ENCODE measurements at regions not wholly inside any gene's neighbourhood (a gene's known extent, or its start where the extent isn't known, plus 50 kb on each side); places are given as distances from the start of the nearest gene placed in this dataset.

DNA sequence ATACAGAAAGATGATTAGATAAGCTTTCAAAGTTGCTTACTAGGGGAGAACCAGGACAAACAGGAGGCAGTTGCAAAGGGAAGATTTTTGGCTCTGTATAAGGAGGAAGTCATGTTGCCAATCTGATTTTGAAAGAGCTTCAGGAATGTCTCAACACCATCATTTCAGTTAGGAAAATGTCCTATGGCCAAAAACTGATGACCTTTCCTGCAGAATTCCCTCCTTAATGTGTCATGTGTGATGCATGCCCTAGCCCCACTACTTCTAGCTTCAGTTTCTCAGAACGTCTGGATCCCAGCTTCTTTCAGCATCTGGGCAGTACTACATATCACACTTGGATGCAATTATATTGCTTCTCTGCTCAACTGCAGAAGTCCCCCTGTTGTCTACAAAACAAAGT is 211.5 kb upstream of the NREP start:
- Histone ChIP-seq H2AFZ (ENCODE audit: low read length) (no peak overlapping the region), H3K4me2 (ENCODE audit: low read depth, low read length) (no peak overlapping the region), H3K27ac (ENCODE audit: low read length) (no peak overlapping the region), H3K27me3 (replicated peaks; ENCODE audit: insufficient read depth, low read length) (no peaks in the 10 kb centered on the region), H3K4me3 (ENCODE audit: low read length) (no peak overlapping the region), H4K20me1 (ENCODE audit: insufficient read depth, low read length) (no peaks in the 10 kb centered on the region), H3K9ac (ENCODE audit: low read length) (no peak overlapping the region), H3K36me3 (replicated peaks; ENCODE audit: insufficient read depth, low read length) (no peaks in the 10 kb centered on the region), H3F3A (ENCODE audit: insufficient read depth, low read length) (no peaks in the 10 kb centered on the region), H3K9me2 (replicated peaks; ENCODE audit: insufficient read depth, low read length) (no peaks in the 10 kb centered on the region), H3K9me3 (replicated peaks; ENCODE audit: insufficient read depth, low read length) (no peaks in the 10 kb centered on the region), H3K79me2 (ENCODE audit: low read length) (no peaks in the 10 kb centered on the region), H3K4me1 (ENCODE audit: low read length) (no peaks in the 10 kb centered on the region)
- DNase-seq: no peak
- TF ChIP-seq, protein P1, sequence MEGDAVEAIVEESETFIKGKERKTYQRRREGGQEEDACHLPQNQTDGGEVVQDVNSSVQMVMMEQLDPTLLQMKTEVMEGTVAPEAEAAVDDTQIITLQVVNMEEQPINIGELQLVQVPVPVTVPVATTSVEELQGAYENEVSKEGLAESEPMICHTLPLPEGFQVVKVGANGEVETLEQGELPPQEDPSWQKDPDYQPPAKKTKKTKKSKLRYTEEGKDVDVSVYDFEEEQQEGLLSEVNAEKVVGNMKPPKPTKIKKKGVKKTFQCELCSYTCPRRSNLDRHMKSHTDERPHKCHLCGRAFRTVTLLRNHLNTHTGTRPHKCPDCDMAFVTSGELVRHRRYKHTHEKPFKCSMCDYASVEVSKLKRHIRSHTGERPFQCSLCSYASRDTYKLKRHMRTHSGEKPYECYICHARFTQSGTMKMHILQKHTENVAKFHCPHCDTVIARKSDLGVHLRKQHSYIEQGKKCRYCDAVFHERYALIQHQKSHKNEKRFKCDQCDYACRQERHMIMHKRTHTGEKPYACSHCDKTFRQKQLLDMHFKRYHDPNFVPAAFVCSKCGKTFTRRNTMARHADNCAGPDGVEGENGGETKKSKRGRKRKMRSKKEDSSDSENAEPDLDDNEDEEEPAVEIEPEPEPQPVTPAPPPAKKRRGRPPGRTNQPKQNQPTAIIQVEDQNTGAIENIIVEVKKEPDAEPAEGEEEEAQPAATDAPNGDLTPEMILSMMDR (IDR thresholded peaks at IDR 0.05; ENCODE audit: low read length): no peak
- TF ChIP-seq EZH2phosphoT487 (IDR thresholded peaks at IDR 0.05; ENCODE audit: low read length): no peak
- no peak for TF ChIP-seq EZH2 (optimal IDR thresholded peaks at IDR 0.05; ENCODE audit: low read depth, low read length)

DNA sequence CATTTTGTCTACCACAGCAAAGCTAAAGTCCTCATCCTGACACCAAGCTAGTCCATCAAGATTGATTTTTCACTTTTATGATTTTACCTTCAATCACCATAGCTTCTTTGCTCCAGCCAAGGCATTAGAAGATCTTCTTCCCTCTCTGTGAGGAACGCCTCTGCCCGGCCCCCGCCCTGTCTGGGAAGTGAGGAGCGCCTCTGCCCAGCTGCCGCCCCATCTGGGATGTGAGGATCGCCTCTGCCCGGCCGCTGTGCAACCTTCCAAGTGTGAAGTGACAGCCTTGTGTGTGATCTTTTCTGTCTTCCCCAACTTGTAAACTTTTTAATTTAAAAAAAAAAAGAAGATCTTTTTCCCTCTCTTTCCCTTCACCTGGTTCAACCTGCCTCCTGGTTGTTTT is 210.5 kb upstream of the NREP start:
- Histone ChIP-seq H3K4me3 (ENCODE audit: low read length) (no peak overlapping the region), H3K9ac (ENCODE audit: low read length) (no peak overlapping the region), H3K9me3 (replicated peaks; ENCODE audit: insufficient read depth, low read length) (no peaks in the 10 kb centered on the region), H4K20me1 (ENCODE audit: insufficient read depth, low read length) (no peaks in the 10 kb centered on the region), H3K36me3 (replicated peaks; ENCODE audit: insufficient read depth, low read length) (no peaks in the 10 kb centered on the region), H2AFZ (ENCODE audit: low read length) (no peak overlapping the region), H3F3A (ENCODE audit: insufficient read depth, low read length) (no peaks in the 10 kb centered on the region), H3K4me1 (ENCODE audit: low read length) (no peaks in the 10 kb centered on the region), H3K27ac (ENCODE audit: low read length) (no peak overlapping the region), H3K27me3 (replicated peaks; ENCODE audit: insufficient read depth, low read length) (no peaks in the 10 kb centered on the region), H3K9me2 (replicated peaks; ENCODE audit: insufficient read depth, low read length) (no peaks in the 10 kb centered on the region), H3K79me2 (ENCODE audit: low read length) (no peaks in the 10 kb centered on the region), H3K4me2 (ENCODE audit: low read depth, low read length) (no peak overlapping the region)
- no peak for DNase-seq
- TF ChIP-seq EZH2 (optimal IDR thresholded peaks at IDR 0.05; ENCODE audit: low read depth, low read length) (no peak), EZH2phosphoT487 (IDR thresholded peaks at IDR 0.05; ENCODE audit: low read length) (no peak)
- TF ChIP-seq, protein P1 (IDR thresholded peaks at IDR 0.05; ENCODE audit: low read length): no peak

DNA sequence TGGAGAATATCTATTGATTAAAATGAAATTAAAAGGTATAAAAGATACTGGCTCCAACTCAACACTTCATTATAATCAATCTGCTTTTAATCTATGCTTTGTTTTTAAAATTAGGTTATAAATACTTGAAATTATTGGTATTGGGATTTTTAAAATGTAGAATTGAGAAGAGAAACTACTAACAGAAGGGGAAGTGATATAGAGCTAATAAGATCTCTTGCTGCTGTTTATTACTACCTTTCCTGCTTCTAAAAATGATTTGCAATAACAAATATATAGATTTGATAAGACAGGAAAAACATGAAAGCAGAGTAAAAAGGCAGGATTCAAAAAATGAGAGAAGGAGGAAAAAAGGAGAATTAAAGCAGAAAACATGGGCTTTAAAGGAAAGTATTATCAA is 209.3 kb upstream of the NREP start:
- Histone ChIP-seq H3K4me2 (ENCODE audit: low read depth, low read length) (no peak overlapping the region), H3K4me3 (ENCODE audit: low read length) (no peak overlapping the region), H2AFZ (ENCODE audit: low read length) (no peak overlapping the region), H3K9ac (ENCODE audit: low read length) (no peak overlapping the region), H3K27ac (ENCODE audit: low read length) (no peak overlapping the region), H3K9me2 (replicated peaks; ENCODE audit: insufficient read depth, low read length) (no peaks in the 10 kb centered on the region), H3K79me2 (ENCODE audit: low read length) (no peaks in the 10 kb centered on the region), H3K4me1 (ENCODE audit: low read length) (no peaks in the 10 kb centered on the region), H3F3A (ENCODE audit: insufficient read depth, low read length) (no peaks in the 10 kb centered on the region), H4K20me1 (ENCODE audit: insufficient read depth, low read length) (no peaks in the 10 kb centered on the region), H3K36me3 (replicated peaks; ENCODE audit: insufficient read depth, low read length) (no peaks in the 10 kb centered on the region), H3K9me3 (replicated peaks; ENCODE audit: insufficient read depth, low read length) (no peaks in the 10 kb centered on the region), H3K27me3 (replicated peaks; ENCODE audit: insufficient read depth, low read length) (no peaks in the 10 kb centered on the region)
- TF ChIP-seq, protein P1 (IDR thresholded peaks at IDR 0.05; ENCODE audit: low read length): no peak
- TF ChIP-seq EZH2phosphoT487 (IDR thresholded peaks at IDR 0.05; ENCODE audit: low read length) (no peak), EZH2 (optimal IDR thresholded peaks at IDR 0.05; ENCODE audit: low read depth, low read length) (no peak)
- no peak for DNase-seq

Measured in MM.1S (cell line).